Erythroblast (primary cell): ENCODE measurements at regions not wholly inside any gene's neighbourhood (a gene's known extent, or its start where the extent isn't known, plus 50 kb on each side); places are given as distances from the start of the nearest gene placed in this dataset.

Source experiments
- GATA1 ChIP-seq: IDR thresholded peaks from 2 replicates; pipeline ENCODE4 v1.6.1; 2011; ENCODE audit warnings: low read depth, mild to moderate bottlenecking, control low read depth, low read length, moderate library complexity
- POLR2A ChIP-seq: IDR thresholded peaks from 2 replicates; pipeline ENCODE4 v1.6.1; 2011; ENCODE audit warnings: mild to moderate bottlenecking, low read length

- TF ChIP-seq POLR2A: no peak
- no peak for TF ChIP-seq GATA1
Measured at GRCh38 chr3:194272221-194272620, 78.9 kb downstream of the CPN2 start.
